Sciatic nerve (tissue), 2 donors: ENCODE measurements at regions not wholly inside any gene's neighbourhood (a gene's known extent, or its start where the extent isn't known, plus 50 kb on each side); places are given as distances from the start of the nearest gene placed in this dataset.

Experiments used
- ATAC-seq: fragments of 200-7000 bp; cut with Tn5 transposase; one replicate; pipeline ENCODE4 v1.9.1; 2020; ENCODE audit warnings: mild to moderate bottlenecking, moderate library complexity
- DNase-seq: peaks from one replicate; pipeline ENCODE4 v3.0.0-alpha.2; 2020; ENCODE audit warnings: low spot score
- intact Hi-C: fragments of 100-400 bp; cut with DNase I; formaldehyde crosslinking; loops from one replicate; pipeline ENCODE4 v1.14.2; 2022
- donor health status: DM: no; HTN: no; CAD: no.
- donor health status: DM: no; HTN: no; CAD: no.

GRCh38 chr1:10848109-10848684 lies 51.8 kb upstream of the CASZ1 start:
- DNase-seq: no peak
- intact Hi-C loops: no loop called here
- ATAC-seq: no peak

- no peak for ATAC-seq
- intact Hi-C loops: no loop called here
- DNase-seq: no peak
Measured at GRCh38 chr1:10850026-10850425, 53.6 kb upstream of the CASZ1 start.

- ATAC-seq (no peak), DNase-seq (no peak)
- intact Hi-C loops: no loop called here
Measured at GRCh38 chr1:10851024-10852013, 54.9 kb upstream of the CASZ1 start.

- DNase-seq (no peak), ATAC-seq (no peak)
- intact Hi-C loops: no loop called here
Measured at GRCh38 chr1:10852018-10852417, 55.6 kb upstream of the CASZ1 start.

- no peak for DNase-seq
- intact Hi-C loops: no loop called here
- ATAC-seq: no peak
Measured at GRCh38 chr1:10852486-10852885, 56.0 kb upstream of the CASZ1 start.

GRCh38 chr1:10852998-10853520 lies 56.6 kb upstream of the CASZ1 start:
- intact Hi-C loops: no loop called here
- DNase-seq (no peak), ATAC-seq (no peak)

- ATAC-seq (no peak), DNase-seq (no peak)
- intact Hi-C loops: no loop called here
Measured at GRCh38 chr1:10853701-10854100, 57.3 kb upstream of the CASZ1 start.

- no peak for DNase-seq
- ATAC-seq: no peak
- intact Hi-C loops: no loop called here
Measured at GRCh38 chr1:10854856-10855459, 58.5 kb upstream of the CASZ1 start.

- intact Hi-C loops: no loop called here
- ATAC-seq (no peak), DNase-seq (no peak)
Measured at GRCh38 chr1:10856176-10856683, 59.8 kb upstream of the CASZ1 start.

GRCh38 chr1:10856863-10857598 lies 60.6 kb upstream of the CASZ1 start:
- intact Hi-C loops: no loop called here

GRCh38 chr1:10857687-10858086 lies 61.2 kb upstream of the CASZ1 start:
- ATAC-seq (no peak), DNase-seq (no peak)
- intact Hi-C loops: no loop called here

More at GRCh38 chr1:10856863-10857598, 60.6 kb upstream of the CASZ1 start:
- ATAC-seq: no peak
- DNase-seq: no peak

GRCh38 chr1:10860218-10860617 lies 63.8 kb upstream of the CASZ1 start:
- ATAC-seq: no peak
- no peak for DNase-seq
- intact Hi-C loops: loop anchor here (10.0 kb wide), 1 partner anchor 355 kb away; no protein-coding TSS in a partner anchor

GRCh38 chr1:10860682-10861081 lies 64.2 kb upstream of the CASZ1 start:
- intact Hi-C loops: loop anchor here (10.0 kb wide), 1 partner anchor 356 kb away; no protein-coding TSS in a partner anchor
- DNase-seq: no peak
- ATAC-seq: no peak

GRCh38 chr1:10861822-10862221 lies 65.4 kb upstream of the CASZ1 start:
- intact Hi-C loops: loop anchor here (10.0 kb wide), 1 partner anchor 357 kb away; no protein-coding TSS in a partner anchor
- ATAC-seq (no peak), DNase-seq (no peak)

GRCh38 chr1:10862743-10863335 lies 66.4 kb upstream of the CASZ1 start:
- ATAC-seq: no peak
- DNase-seq: no peak
- intact Hi-C loops: loop anchor here (10.0 kb wide), 1 partner anchor 358 kb away; no protein-coding TSS in a partner anchor

- ATAC-seq: no peak
- intact Hi-C loops: loop anchor here (10.0 kb wide), 1 partner anchor 359 kb away; no protein-coding TSS in a partner anchor
- no peak for DNase-seq
Measured at GRCh38 chr1:10863886-10864285, 67.4 kb upstream of the CASZ1 start.

GRCh38 chr1:10864776-10865175 lies 68.3 kb upstream of the CASZ1 start:
- no peak for DNase-seq
- ATAC-seq: no peak
- intact Hi-C loops: loop anchor here (10.0 kb wide), 1 partner anchor 360 kb away; no protein-coding TSS in a partner anchor
